Activated CD8-positive, alpha-beta memory T cell treated with anti-CD3 and anti-CD28 coated beads, Interleukin-2, amount 10 ng/mL, durations not matched to agents 7 days and 5 days (primary cell): ENCODE measurements at regions not wholly inside any gene's neighbourhood (a gene's known extent, or its start where the extent isn't known, plus 50 kb on each side); places are given as distances from the start of the nearest gene placed in this dataset.

Experiments used
- ATAC-seq: fragments of 150-1000 bp; cut with Tn5 transposase; one replicate; pipeline ENCODE4 v1.10.0; 2021; ENCODE audit warnings: moderate library complexity
- CTCF ChIA-PET: fragments of 350-600 bp; sonication (Branson Sonifier 250); formaldehyde crosslinking; loops from one replicate; lab custom pipeline; 2021; ENCODE audit warnings: antibody characterized with exemption; lab: Charles Lee
- DNase-seq: peaks from one replicate; pipeline ENCODE4 v3.0.0-alpha.2; 2020
- H3K27ac Mint-ChIP-seq: one replicate; pipeline ENCODE4 v1.8.0; 2021; ENCODE audit warnings: mild to moderate bottlenecking, mixed read lengths
- H3K27me3 Mint-ChIP-seq: one replicate; pipeline ENCODE4 v1.8.0; 2021; ENCODE audit warnings: mixed read lengths
- H3K36me3 Mint-ChIP-seq: one replicate; pipeline ENCODE4 v1.8.0; 2021; ENCODE audit warnings: mild to moderate bottlenecking, mixed read lengths
- H3K4me1 Mint-ChIP-seq: one replicate; pipeline ENCODE4 v1.8.0; 2021; ENCODE audit warnings: mixed read lengths
- H3K4me3 Mint-ChIP-seq: one replicate; pipeline ENCODE4 v1.8.0; 2021; ENCODE audit warnings: mild to moderate bottlenecking, moderate library complexity, mixed read lengths
- H3K9me3 Mint-ChIP-seq: one replicate; pipeline ENCODE4 v1.8.0; 2022; ENCODE audit warnings: low read depth, mixed read lengths

DNA sequence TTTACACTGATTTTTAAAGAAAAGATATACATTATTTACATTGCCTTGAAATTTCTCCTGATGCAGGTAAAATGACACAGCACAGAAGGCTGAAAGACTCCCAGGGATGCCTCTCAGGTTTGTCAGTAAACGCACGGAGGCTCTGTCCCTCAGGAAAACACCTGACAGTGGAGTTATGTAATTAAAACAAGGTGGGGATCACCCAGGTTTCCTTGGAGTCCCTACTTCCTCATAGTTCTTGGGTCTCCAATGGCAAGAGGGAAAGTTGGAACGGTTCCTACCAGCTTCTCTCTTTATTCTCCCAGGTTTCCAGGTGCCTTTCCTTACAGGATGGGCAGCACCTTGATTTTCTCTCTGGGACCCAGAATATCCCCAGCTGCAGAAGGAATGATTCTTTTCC, 654.8 kb downstream of the SLC4A3 start:
- Mint-ChIP-seq H3K36me3 (no peaks in the 10 kb centered on the region), H3K4me1 (no peaks in the 10 kb centered on the region), H3K27me3 (no peaks in the 10 kb centered on the region), H3K4me3 (no peak overlapping the region), H3K9me3 (no peaks in the 10 kb centered on the region), H3K27ac (no peak overlapping the region)
- CTCF ChIA-PET, result no interaction called here
- no peak for DNase-seq
- ATAC-seq, result no peak

DNA sequence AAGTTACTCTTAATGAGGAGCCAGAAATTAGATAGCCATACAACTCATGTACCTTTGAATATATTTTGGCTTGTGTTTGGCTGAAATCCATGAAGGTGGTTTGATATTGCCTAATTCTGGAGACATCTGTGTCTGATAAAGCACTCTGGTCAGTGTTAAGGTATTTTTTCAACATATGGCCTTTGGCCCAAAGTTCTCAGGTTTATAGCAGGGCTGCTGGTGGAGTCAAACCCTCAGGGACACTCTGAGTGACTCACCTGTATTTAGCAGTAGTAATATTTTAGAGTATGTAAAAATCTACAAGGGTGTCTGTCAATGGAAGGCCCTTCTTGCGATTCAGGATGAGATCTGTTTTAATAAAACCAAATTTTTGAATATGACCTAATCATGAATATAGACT, 666.5 kb downstream of the SLC4A3 start:
- CTCF ChIA-PET, result no interaction called here
- H3K9me3 Mint-ChIP-seq, result no peaks in the 10 kb centered on the region
- no peaks in the 10 kb centered on the region for H3K36me3 Mint-ChIP-seq
- ATAC-seq (no peak), DNase-seq (no peak)
- no peak overlapping the region for H3K4me3 Mint-ChIP-seq
- H3K27ac Mint-ChIP-seq, result no peak overlapping the region
- no peaks in the 10 kb centered on the region for H3K4me1 Mint-ChIP-seq
- H3K27me3 Mint-ChIP-seq, result no peaks in the 10 kb centered on the region

DNA sequence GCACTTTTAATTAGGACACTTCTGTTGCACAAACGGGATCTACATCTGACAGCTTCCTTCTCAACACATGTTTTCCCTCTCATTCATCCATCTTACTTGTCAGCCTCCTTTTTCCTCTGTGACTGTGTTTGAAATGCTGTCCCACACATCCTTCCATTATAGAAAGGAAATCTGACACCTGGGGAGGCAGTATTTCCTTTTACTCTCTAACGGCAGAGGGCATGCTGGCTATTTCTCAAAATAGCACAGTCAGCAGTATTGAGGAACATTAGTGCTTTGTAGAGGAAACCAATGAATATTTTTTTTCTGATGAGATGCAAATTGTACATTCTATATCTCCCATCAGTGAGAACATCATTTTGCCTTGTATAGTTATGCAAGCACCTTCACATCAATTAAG, 668.7 kb downstream of the SLC4A3 start:
- ATAC-seq (no peak), DNase-seq (no peak)
- Mint-ChIP-seq H3K4me1 (no peaks in the 10 kb centered on the region), H3K9me3 (no peaks in the 10 kb centered on the region), H3K27ac (no peak overlapping the region), H3K4me3 (no peak overlapping the region), H3K27me3 (no peaks in the 10 kb centered on the region), H3K36me3 (no peaks in the 10 kb centered on the region)
- CTCF ChIA-PET, result no interaction called here

DNA sequence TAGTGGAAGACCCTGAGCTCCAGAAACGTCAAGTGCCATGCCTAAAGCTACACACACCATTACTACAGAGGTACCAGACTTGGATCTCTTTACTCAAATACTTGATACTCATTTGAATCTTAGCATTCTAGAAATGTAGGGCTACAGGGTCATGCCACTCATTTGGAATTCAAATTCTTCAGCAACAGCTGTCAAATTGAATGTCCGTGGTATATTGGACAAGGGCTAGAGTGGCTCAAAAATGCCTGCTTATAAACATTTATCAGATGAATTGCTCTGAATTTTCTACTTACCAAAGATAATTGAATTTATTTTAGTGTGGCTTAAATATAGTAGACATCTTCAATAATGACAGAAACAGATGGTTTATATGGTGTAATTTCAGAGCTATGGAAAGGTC, 669.7 kb downstream of the SLC4A3 start:
- ATAC-seq (no peak), DNase-seq (no peak)
- CTCF ChIA-PET, result no interaction called here
- Mint-ChIP-seq H3K4me3 (no peak overlapping the region), H3K27ac (no peak overlapping the region), H3K9me3 (no peaks in the 10 kb centered on the region), H3K27me3 (no peaks in the 10 kb centered on the region), H3K36me3 (no peaks in the 10 kb centered on the region), H3K4me1 (no peaks in the 10 kb centered on the region)

DNA sequence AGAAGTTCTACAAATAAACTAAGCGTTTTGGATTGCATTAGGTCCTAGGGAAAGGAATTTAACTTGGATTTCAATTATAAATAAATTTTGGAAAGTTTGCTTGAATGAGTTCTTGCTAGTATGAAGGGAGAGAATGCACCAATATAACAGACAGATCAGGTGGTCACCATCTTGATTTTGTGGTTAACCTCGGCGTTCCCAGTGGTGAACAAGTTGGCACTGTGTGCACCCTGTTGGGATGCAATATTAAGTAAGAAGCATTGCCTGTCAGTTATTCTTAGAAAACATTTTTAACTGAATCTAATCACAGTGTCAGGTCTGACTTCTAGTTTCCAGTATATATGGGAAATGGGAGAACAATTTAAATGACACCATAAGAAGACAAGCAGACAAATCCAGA, 673.4 kb downstream of the SLC4A3 start:
- H3K4me3 Mint-ChIP-seq, result no peak overlapping the region
- H3K9me3 Mint-ChIP-seq, result no peaks in the 10 kb centered on the region
- ATAC-seq, result no peak
- no peak for DNase-seq
- no peaks in the 10 kb centered on the region for H3K36me3 Mint-ChIP-seq
- CTCF ChIA-PET, result no interaction called here
- no peak overlapping the region for H3K27ac Mint-ChIP-seq
- H3K4me1 Mint-ChIP-seq, result no peaks in the 10 kb centered on the region
- H3K27me3 Mint-ChIP-seq, result no peaks in the 10 kb centered on the region

DNA sequence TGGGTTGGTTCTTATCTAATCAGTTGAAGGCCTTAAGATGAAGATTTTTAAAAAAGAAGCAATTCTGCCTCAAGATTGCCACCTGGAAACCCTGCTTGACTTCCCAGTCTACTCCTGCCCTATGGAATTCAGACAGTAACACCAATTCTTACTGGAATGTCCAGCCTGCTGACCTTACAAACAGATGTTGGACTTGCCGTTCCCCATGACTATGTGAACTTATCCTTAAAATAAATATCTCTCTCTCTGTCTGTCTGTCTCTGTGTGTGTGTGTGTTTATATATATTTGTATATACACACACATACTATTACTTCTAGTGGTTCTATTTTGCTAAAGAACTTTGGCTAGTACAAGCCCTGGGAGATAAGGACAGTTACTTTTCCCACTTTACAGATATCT, 675.3 kb downstream of the SLC4A3 start:
- Mint-ChIP-seq H3K4me3 (no peak overlapping the region), H3K27ac (no peak overlapping the region), H3K36me3 (no peaks in the 10 kb centered on the region), H3K9me3 (no peaks in the 10 kb centered on the region), H3K4me1 (no peaks in the 10 kb centered on the region), H3K27me3 (no peaks in the 10 kb centered on the region)
- CTCF ChIA-PET, result no interaction called here
- DNase-seq, result no peak
- no peak for ATAC-seq

DNA sequence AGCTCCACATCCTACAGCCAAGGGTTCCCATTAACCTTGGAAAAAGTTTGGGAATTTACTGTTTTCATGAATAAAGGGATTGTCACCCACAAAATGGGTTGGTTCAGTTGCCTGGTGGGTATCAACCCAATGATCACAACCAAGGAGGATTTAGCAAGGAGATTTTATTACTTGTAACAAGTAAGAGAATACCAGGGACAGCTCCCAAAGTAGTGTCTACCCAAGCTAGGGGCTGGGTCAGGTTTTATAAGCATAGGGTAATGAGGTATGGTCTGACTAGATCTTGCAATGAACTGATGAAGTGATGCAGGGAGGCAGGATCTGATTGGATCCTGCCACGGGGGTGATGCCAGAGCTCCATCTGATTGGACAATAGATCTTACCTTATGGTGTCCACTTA, 681.8 kb downstream of the SLC4A3 start:
- H3K4me3 Mint-ChIP-seq, result no peak overlapping the region
- DNase-seq (no peak), ATAC-seq (no peak)
- H3K4me1 Mint-ChIP-seq, result no peaks in the 10 kb centered on the region
- H3K27me3 Mint-ChIP-seq, result no peaks in the 10 kb centered on the region
- H3K27ac Mint-ChIP-seq, result no peak overlapping the region
- CTCF ChIA-PET, result no interaction called here
- H3K36me3 Mint-ChIP-seq, result no peaks in the 10 kb centered on the region
- no peaks in the 10 kb centered on the region for H3K9me3 Mint-ChIP-seq

DNA sequence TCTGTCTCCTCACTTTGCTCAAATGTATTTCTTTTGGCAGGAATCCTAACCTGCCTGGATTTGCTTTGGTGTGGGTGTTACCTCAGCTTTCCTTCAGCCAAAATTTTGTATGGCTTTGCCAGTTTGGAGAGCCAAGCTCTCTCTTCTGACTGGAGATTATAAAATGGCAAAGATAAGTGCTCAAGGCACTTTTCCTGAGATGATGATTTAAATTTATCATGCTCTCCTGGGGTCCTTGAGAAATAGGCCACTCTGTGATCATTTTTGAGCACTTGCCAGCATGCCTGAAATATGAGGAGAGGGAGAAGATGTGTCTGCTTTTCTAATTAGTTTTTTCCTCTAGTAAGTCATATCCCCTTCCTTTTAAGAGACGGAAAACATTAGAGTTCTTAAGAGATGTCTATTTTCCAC, 683.0 kb downstream of the SLC4A3 start:
- no peak overlapping the region for H3K4me3 Mint-ChIP-seq
- H3K27ac Mint-ChIP-seq, result no peak overlapping the region
- no peaks in the 10 kb centered on the region for H3K27me3 Mint-ChIP-seq
- DNase-seq (no peak), ATAC-seq (no peak)
- no peaks in the 10 kb centered on the region for H3K36me3 Mint-ChIP-seq
- no peaks in the 10 kb centered on the region for H3K4me1 Mint-ChIP-seq
- peaks cover 5% of the 10 kb centered on the region for H3K9me3 Mint-ChIP-seq
- CTCF ChIA-PET, result no interaction called here

DNA sequence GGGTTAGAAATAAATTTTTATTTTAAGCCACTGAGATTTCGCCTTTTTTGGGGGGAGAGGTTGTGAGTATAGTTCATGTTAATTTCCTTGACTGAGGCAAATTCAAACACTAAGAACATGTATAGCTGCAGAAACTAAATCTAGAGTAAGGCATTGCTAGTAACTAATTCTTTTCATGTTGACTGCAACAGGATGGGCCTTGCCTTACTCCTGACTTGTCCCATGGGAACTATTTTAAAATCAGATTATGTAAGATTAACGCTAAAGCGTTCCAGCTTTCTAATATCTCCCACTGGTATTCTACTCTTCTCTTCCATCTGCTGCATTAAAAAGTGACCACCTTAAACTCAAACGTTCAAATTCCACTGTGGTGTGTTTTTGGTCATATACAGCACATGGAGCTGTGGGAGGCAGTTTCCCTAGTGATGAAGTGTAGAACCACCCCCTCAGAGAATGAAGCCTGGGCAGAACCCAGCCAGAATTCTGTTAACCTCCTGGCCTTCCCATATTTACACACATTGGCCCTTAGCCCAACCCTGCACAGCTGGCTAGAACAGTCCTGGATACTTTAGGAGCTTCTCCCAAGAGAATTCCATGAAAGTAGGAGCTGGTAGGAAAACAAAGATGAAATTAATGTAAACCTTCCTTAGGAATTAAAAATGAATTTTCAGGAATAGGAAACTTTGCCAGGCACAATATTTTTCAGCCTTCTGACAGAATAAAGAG, 687.8 kb downstream of the SLC4A3 start:
- Mint-ChIP-seq H3K27me3 (no peaks in the 10 kb centered on the region), H3K27ac (no peak overlapping the region), H3K9me3 (peaks cover 5% of the 10 kb centered on the region), H3K4me3 (no peak overlapping the region), H3K36me3 (no peaks in the 10 kb centered on the region), H3K4me1 (no peaks in the 10 kb centered on the region)
- ATAC-seq (no peak), DNase-seq (no peak)
- CTCF ChIA-PET, result no interaction called here

DNA sequence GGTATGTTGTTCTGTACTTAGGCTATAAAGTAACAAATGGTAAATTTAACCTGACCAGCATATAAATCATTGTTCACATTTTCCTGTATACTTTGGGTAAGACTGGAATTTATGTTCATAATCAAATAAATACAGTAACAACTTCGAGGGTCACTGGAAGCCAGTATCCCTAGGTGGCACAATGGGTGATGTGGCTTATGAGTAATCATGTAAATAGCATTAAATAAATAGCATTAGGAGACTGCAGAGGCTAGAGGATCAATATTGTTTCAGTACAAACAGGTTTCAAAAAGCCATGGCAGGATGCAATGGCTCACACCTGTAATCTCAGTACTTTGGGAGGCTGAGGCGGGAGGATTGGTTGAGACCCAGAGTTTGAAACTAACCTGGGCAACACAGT, 690.6 kb downstream of the SLC4A3 start:
- DNase-seq, result no peak
- no peaks in the 10 kb centered on the region for H3K27me3 Mint-ChIP-seq
- CTCF ChIA-PET, result no interaction called here
- ATAC-seq, result no peak
- H3K27ac Mint-ChIP-seq, result no peak overlapping the region
- peaks cover 5% of the 10 kb centered on the region for H3K9me3 Mint-ChIP-seq
- H3K4me1 Mint-ChIP-seq, result no peaks in the 10 kb centered on the region
- no peaks in the 10 kb centered on the region for H3K36me3 Mint-ChIP-seq
- no peak overlapping the region for H3K4me3 Mint-ChIP-seq

DNA sequence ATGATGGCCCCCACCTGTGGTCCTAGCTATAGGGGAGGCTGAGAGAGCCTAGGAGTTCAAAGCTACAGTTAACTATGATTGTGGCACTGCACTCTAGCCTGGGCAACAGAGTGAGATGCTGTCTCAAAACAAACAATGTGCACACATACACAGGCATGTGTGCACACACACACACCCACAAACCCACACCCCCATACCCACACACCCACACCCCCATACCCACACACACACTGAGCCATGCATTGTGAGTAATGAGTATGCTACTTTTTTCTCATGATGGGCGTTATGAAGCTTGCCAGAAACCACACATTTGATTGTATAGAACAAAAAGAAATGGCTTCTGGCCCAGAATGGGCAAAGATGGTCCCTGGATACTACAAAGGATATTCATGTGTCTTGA, 691.1 kb downstream of the SLC4A3 start:
- H3K27me3 Mint-ChIP-seq, result no peaks in the 10 kb centered on the region
- no peaks in the 10 kb centered on the region for H3K4me1 Mint-ChIP-seq
- no peaks in the 10 kb centered on the region for H3K36me3 Mint-ChIP-seq
- CTCF ChIA-PET, result no interaction called here
- DNase-seq (no peak), ATAC-seq (no peak)
- no peak overlapping the region for H3K4me3 Mint-ChIP-seq
- H3K27ac Mint-ChIP-seq, result no peak overlapping the region
- H3K9me3 Mint-ChIP-seq, result peaks cover 5% of the 10 kb centered on the region

DNA sequence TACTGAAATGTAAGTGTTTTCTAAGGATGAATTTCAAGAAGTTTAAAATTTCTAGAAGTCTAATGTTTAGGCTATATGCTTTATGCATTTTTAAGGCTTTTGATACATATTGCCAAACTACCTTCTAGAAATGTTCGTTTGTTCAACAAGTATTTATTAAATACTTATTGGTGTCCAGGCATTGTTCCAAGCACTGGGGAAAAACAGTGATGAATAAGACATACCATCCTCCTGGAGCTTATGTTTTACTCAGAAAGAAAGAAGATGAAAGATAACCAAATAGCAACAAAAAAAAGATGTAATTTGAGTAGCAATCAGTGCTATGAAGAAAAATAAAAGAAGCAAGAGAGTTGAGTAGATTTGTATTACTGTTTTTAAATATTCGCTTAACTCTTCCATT, 692.9 kb downstream of the SLC4A3 start:
- Mint-ChIP-seq H3K4me3 (no peak overlapping the region), H3K27ac (no peak overlapping the region), H3K4me1 (no peaks in the 10 kb centered on the region), H3K9me3 (peaks cover under 1% of the 10 kb centered on the region), H3K36me3 (no peaks in the 10 kb centered on the region), H3K27me3 (no peaks in the 10 kb centered on the region)
- ATAC-seq (no peak), DNase-seq (no peak)
- CTCF ChIA-PET, result no interaction called here

DNA sequence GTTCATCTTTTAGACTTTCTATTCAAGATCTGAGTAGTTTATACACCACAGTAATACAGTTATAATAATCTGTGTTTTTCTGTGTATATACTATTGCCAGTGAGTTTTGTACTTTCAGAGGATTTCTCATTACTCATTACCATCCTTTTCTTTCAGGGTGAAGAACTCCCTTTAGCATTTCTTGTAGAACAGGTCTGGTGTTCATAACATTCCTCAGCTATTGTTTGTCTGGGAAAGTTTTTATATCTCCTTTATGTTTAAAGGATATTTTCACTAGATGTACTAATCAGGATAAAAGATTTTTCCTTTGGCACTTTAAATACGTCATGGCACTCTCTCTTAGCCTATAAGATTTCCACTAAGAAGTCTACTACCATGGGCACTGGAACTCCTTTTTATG, 705.5 kb downstream of the SLC4A3 start:
- ATAC-seq, result no peak
- Mint-ChIP-seq H3K4me3 (no peak overlapping the region), H3K36me3 (no peaks in the 10 kb centered on the region), H3K4me1 (no peaks in the 10 kb centered on the region), H3K27ac (no peak overlapping the region), H3K27me3 (no peaks in the 10 kb centered on the region), H3K9me3 (peaks cover 4% of the 10 kb centered on the region)
- DNase-seq, result no peak
- CTCF ChIA-PET, result no interaction called here

DNA sequence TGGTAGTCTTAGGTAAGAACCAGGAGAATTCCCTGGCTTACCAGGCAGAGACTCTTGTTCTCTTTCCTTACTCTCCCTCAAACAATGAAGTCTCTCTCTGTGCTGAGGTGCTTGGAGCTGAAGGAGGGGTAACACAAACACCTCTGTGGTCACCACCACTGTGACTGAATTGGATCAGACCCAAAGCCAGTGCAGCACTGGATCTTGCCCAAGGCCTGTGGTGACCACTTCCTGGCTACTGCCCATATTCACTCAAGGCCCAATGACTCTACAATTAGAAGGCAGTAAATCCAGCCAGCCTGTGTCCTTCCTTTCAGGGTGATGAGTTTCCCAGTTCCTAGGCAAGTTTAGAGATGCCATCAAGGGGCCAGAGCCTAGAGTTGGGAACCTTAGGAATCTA, 706.8 kb downstream of the SLC4A3 start:
- CTCF ChIA-PET, result no interaction called here
- DNase-seq (no peak), ATAC-seq (no peak)
- Mint-ChIP-seq H3K4me1 (no peaks in the 10 kb centered on the region), H3K36me3 (no peaks in the 10 kb centered on the region), H3K9me3 (peaks cover 4% of the 10 kb centered on the region), H3K27me3 (no peaks in the 10 kb centered on the region), H3K27ac (no peak overlapping the region), H3K4me3 (no peak overlapping the region)
